ENCODE measurements at regions not wholly inside any gene's neighbourhood (a gene's known extent, or its start where the extent isn't known, plus 50 kb on each side); places are given as distances from the start of the nearest gene placed in this dataset.
"Not testable (repeated sequence)": the region's sequence is repeated elsewhere in the genome, so short reads cannot be mapped to it uniquely, and the experiment has no call there.

DNA sequence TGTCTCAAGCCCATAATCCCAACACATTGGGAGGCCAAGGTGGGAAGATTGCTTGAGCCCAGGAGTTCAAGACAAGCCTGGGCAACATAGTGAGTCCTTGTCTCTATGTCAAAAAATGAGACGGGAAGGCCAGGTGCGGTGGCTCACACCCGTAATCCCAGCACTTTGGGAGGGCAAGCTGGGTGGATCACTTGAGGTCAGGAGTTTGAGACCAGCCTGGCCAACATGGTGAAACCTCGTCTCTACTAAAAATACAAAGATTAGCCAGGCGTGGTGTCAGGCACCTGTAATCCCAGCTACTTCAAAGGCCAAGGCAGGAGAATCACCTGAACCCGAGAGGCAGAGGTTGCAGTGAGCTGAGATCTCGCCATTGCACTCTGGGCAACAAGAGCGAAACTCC, 75.2 kb upstream of the CAB39 start:
- H3K27ac ChIP-seq (ENCODE audit: insufficient read depth, low read length, poor library complexity, severe bottlenecking); H3K27me3 ChIP-seq (replicated peaks; ENCODE audit: control insufficient read depth, insufficient read depth, low read length, poor library complexity, severe bottlenecking); H3K9me3 ChIP-seq (ENCODE audit: control insufficient read depth, low read length); DNase-seq; H3K4me1 ChIP-seq (ENCODE audit: control insufficient read depth, insufficient read depth, low read length, poor library complexity, severe bottlenecking); H3K4me3 ChIP-seq (ENCODE audit: insufficient read depth, low read depth, low read length, poor library complexity, severe bottlenecking); H3K36me3 ChIP-seq (ENCODE audit: control insufficient read depth, insufficient read depth, low read length): not testable (repeated sequence)

DNA sequence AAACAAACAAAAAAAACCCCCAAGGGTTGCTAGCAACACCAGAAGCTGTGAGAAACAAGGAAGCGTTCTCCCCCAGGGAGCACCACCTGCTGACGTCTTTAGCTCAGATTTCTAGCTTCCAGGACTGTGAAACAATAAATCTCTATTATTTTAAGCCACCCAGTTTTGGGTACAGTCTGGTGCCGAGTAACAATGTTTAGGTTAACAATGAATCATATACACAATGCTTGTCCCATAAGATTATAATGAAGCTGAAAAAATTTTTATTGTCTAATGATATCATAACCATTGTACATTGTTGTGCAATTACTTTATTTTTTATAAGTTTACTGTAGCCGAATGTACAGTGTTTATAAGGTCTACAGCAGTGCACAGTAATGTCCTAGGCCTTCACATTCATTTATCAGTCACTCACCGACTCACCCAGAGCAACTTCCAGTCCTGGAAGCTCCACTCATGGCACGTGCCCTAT, 72.1 kb upstream of the CAB39 start:
- no peaks in the 10 kb centered on the region for H3K36me3 ChIP-seq (ENCODE audit: control insufficient read depth, insufficient read depth, low read length)
- no peaks in the 10 kb centered on the region for H3K9me3 ChIP-seq (ENCODE audit: control insufficient read depth, low read length)
- H3K27me3 ChIP-seq (replicated peaks; ENCODE audit: control insufficient read depth, insufficient read depth, low read length, poor library complexity, severe bottlenecking), result no peaks in the 10 kb centered on the region
- H3K27ac ChIP-seq (ENCODE audit: insufficient read depth, low read length, poor library complexity, severe bottlenecking), result no peak overlapping the region
- DNase-seq, result no peak
- no peak overlapping the region for H3K4me3 ChIP-seq (ENCODE audit: insufficient read depth, low read depth, low read length, poor library complexity, severe bottlenecking)
- H3K4me1 ChIP-seq (ENCODE audit: control insufficient read depth, insufficient read depth, low read length, poor library complexity, severe bottlenecking), result peaks cover 26% of the 10 kb centered on the region

DNA sequence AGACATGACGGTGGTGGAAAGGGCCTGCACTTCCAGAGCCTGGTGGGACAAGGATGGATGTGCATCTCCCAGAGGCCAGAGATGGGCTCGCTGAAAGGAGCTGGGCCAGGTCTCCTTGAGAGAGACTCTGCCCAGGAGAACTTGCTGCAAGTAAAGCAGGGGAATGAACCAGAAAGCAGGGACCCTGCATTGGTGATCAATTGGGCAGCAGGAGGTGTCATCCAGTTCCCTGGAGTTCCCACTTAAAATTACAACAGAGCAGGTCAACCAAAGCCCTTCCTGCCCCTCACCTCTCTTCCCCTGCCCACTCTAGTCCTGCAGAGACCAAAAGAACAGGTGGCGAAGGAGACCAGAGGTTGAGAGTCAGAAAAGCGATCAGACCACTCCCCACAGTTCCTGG, 69.7 kb upstream of the CAB39 start:
- peaks cover 20% of the 10 kb centered on the region for H3K4me1 ChIP-seq (ENCODE audit: control insufficient read depth, insufficient read depth, low read length, poor library complexity, severe bottlenecking)
- no peaks in the 10 kb centered on the region for H3K36me3 ChIP-seq (ENCODE audit: control insufficient read depth, insufficient read depth, low read length)
- H3K4me3 ChIP-seq (ENCODE audit: insufficient read depth, low read depth, low read length, poor library complexity, severe bottlenecking), result no peak overlapping the region
- DNase-seq, result no peak
- H3K27ac ChIP-seq (ENCODE audit: insufficient read depth, low read length, poor library complexity, severe bottlenecking), result peak overlapping the region; percentile 49
- no peaks in the 10 kb centered on the region for H3K27me3 ChIP-seq (replicated peaks; ENCODE audit: control insufficient read depth, insufficient read depth, low read length, poor library complexity, severe bottlenecking)
- no peaks in the 10 kb centered on the region for H3K9me3 ChIP-seq (ENCODE audit: control insufficient read depth, low read length)

DNA sequence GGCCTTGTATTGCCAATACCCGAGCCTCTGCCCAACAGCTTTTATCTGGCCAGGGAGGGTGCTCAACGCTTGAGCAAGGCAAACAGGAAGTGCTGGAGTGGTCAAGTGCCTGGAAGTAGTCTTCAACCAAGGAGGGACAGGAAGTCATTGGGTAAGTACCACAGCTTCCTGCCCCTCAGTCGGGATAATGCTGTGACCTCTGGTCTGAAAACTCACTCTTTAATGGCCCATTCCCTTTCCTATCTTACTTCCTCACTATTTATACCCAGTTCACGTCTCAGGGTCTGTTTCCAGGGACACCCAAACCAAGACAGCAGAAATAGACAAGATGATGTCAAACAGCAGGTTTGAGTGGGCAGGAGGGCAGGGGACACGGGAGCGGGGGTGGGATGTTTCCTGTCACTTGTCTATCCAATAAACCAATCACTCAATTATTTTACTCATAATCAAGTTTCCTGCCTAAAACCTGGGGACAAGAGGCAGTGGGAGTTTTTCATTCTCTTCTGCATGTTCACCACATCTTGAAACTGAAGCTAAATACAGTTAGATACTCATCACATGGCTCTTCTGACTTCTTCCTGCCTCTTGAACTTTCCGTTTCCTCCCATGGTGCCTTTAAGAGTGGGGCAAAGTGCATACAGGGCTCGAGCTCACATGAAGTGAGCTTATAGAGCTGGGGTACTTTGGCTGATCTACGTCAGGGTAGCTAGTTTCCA, 68.9 kb upstream of the CAB39 start:
- no peaks in the 10 kb centered on the region for H3K36me3 ChIP-seq (ENCODE audit: control insufficient read depth, insufficient read depth, low read length)
- no peaks in the 10 kb centered on the region for H3K27me3 ChIP-seq (replicated peaks; ENCODE audit: control insufficient read depth, insufficient read depth, low read length, poor library complexity, severe bottlenecking)
- no peak overlapping the region for H3K4me3 ChIP-seq (ENCODE audit: insufficient read depth, low read depth, low read length, poor library complexity, severe bottlenecking)
- peak overlapping the region; percentile 49 for H3K27ac ChIP-seq (ENCODE audit: insufficient read depth, low read length, poor library complexity, severe bottlenecking)
- H3K9me3 ChIP-seq (ENCODE audit: control insufficient read depth, low read length), result no peaks in the 10 kb centered on the region
- H3K4me1 ChIP-seq (ENCODE audit: control insufficient read depth, insufficient read depth, low read length, poor library complexity, severe bottlenecking), result peaks cover 20% of the 10 kb centered on the region
- DNase-seq, result no peak

DNA sequence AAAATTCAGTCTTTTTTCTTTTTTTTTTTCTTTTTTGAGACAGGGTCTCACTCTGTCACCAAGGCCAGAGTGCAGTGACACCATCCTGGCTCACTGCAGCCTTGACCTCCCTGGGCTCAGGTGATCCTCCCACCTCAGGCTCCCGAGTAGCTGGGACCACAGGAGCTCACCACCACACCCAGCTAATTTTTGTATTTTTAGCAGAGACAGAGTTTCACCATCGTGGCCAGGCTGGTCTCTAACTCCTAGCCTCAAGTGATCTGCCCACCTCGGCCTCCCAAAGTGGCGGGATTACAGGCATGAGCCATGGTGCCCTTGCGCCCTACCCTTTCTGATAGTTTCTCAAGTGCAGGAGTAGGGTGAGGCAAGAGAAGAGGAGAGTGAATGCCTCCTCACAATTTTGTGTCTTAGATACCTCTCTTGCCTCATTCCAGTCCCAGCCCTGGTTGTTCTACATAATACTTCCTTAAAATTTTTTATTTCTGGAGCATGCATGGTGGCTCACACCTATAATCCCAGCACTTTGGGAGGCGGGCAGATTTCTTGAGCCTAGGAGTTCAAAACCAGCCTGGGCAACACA, 68.2 kb upstream of the CAB39 start:
- Histone ChIP-seq H3K27ac (ENCODE audit: insufficient read depth, low read length, poor library complexity, severe bottlenecking) (no peak overlapping the region), H3K36me3 (ENCODE audit: control insufficient read depth, insufficient read depth, low read length) (no peaks in the 10 kb centered on the region), H3K4me3 (ENCODE audit: insufficient read depth, low read depth, low read length, poor library complexity, severe bottlenecking) (no peak overlapping the region), H3K27me3 (replicated peaks; ENCODE audit: control insufficient read depth, insufficient read depth, low read length, poor library complexity, severe bottlenecking) (no peaks in the 10 kb centered on the region), H3K4me1 (ENCODE audit: control insufficient read depth, insufficient read depth, low read length, poor library complexity, severe bottlenecking) (peaks cover 20% of the 10 kb centered on the region), H3K9me3 (ENCODE audit: control insufficient read depth, low read length) (no peaks in the 10 kb centered on the region)
- no peak for DNase-seq

DNA sequence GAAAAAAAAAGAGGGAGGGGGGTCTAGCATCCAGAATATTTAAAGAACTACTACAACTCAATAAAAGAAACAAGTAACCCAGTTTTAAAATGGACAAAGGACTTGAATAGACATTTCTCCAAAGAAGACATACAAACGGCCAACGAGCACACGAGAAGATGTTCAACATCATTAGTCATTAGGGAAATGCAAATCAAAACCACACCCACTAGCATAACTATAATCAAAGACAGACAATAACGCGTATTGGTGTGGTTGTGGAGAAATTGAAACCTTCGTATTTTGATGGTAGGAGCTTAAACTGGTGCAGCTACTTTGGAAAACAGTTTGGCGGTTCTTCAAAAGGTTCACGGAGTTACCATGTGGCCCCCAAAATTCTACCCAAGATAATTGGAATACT, 64.3 kb upstream of the CAB39 start:
- no peak overlapping the region for H3K4me3 ChIP-seq (ENCODE audit: insufficient read depth, low read depth, low read length, poor library complexity, severe bottlenecking)
- no peaks in the 10 kb centered on the region for H3K9me3 ChIP-seq (ENCODE audit: control insufficient read depth, low read length)
- no peaks in the 10 kb centered on the region for H3K36me3 ChIP-seq (ENCODE audit: control insufficient read depth, insufficient read depth, low read length)
- DNase-seq, result no peak
- H3K27me3 ChIP-seq (replicated peaks; ENCODE audit: control insufficient read depth, insufficient read depth, low read length, poor library complexity, severe bottlenecking), result no peaks in the 10 kb centered on the region
- peaks cover 13% of the 10 kb centered on the region for H3K4me1 ChIP-seq (ENCODE audit: control insufficient read depth, insufficient read depth, low read length, poor library complexity, severe bottlenecking)
- H3K27ac ChIP-seq (ENCODE audit: insufficient read depth, low read length, poor library complexity, severe bottlenecking), result no peak overlapping the region

DNA sequence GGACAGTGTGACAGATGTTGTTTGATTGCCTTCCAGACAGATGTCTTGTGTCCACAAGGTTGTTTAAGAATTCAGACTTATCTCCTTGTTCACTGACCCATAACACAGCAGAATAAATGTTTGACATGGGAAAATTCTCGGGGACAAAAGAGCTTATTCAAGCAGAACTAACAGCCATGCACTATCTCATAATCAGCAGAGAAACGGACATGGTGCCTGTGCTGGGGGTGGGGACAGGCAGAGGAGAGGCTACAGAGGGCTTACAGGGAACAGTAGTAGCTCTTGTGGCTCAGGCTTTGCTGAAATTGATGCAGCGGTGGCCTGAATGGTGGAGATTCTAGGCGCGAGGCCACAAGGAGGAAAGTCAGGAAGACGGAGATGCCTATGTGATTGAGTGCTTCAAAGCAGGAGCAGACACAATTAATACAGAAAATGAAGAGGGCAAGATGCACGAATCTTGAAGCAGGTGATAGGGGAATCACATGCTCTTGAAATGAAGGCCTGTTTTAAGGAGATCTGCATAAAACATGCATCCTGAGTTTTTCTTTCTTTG, 62.0 kb upstream of the CAB39 start:
- Histone ChIP-seq H3K4me1 (ENCODE audit: control insufficient read depth, insufficient read depth, low read length, poor library complexity, severe bottlenecking) (no peaks in the 10 kb centered on the region), H3K4me3 (ENCODE audit: insufficient read depth, low read depth, low read length, poor library complexity, severe bottlenecking) (no peak overlapping the region), H3K27ac (ENCODE audit: insufficient read depth, low read length, poor library complexity, severe bottlenecking) (no peak overlapping the region), H3K36me3 (ENCODE audit: control insufficient read depth, insufficient read depth, low read length) (no peaks in the 10 kb centered on the region), H3K9me3 (ENCODE audit: control insufficient read depth, low read length) (no peaks in the 10 kb centered on the region), H3K27me3 (replicated peaks; ENCODE audit: control insufficient read depth, insufficient read depth, low read length, poor library complexity, severe bottlenecking) (no peaks in the 10 kb centered on the region)
- no peak for DNase-seq

DNA sequence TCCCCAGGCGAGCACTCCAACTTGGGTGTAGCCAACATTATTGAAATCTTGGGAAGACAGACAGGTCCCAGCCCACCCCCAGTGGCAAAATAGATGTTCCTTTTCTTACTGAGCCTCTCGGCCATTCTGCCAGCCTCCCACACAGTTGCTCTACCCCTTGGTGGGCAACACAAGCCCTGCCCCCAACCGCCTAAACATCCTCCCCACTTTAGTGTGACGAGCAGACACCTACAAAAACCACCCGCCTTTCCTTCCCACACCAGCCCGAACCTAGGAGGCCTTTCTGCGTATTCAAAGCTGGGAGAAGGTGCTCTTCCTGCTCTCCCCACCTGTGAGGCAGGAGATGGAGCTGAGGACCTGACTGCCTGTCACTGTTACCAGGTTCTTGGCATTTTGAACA, 58.6 kb upstream of the CAB39 start:
- no peak overlapping the region for H3K27ac ChIP-seq (ENCODE audit: insufficient read depth, low read length, poor library complexity, severe bottlenecking)
- DNase-seq, result no peak
- H3K9me3 ChIP-seq (ENCODE audit: control insufficient read depth, low read length), result no peaks in the 10 kb centered on the region
- peaks cover 23% of the 10 kb centered on the region for H3K4me1 ChIP-seq (ENCODE audit: control insufficient read depth, insufficient read depth, low read length, poor library complexity, severe bottlenecking)
- H3K4me3 ChIP-seq (ENCODE audit: insufficient read depth, low read depth, low read length, poor library complexity, severe bottlenecking), result no peak overlapping the region
- no peaks in the 10 kb centered on the region for H3K27me3 ChIP-seq (replicated peaks; ENCODE audit: control insufficient read depth, insufficient read depth, low read length, poor library complexity, severe bottlenecking)
- no peaks in the 10 kb centered on the region for H3K36me3 ChIP-seq (ENCODE audit: control insufficient read depth, insufficient read depth, low read length)

DNA sequence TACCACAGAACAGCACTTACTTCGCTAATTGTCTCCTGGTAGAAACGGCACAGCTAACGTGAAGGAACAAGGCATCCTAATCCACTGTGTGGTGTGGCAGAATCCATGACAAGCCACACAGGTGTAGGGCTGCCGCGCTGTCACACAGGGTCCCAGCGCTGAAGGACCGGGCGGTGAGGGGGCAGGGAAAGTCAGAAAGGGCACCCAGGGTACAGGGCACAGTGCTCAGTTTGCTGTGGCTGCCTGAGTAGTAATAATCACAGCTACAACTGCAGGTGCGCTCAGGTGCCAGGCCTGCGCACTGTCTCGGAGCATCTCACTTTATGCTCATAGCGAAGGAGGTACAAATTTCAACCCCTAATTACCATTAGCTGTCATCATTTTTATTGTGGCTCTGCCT, 55.2 kb upstream of the CAB39 start:
- H3K27ac ChIP-seq (ENCODE audit: insufficient read depth, low read length, poor library complexity, severe bottlenecking), result peak overlapping the region; percentile 34

DNA sequence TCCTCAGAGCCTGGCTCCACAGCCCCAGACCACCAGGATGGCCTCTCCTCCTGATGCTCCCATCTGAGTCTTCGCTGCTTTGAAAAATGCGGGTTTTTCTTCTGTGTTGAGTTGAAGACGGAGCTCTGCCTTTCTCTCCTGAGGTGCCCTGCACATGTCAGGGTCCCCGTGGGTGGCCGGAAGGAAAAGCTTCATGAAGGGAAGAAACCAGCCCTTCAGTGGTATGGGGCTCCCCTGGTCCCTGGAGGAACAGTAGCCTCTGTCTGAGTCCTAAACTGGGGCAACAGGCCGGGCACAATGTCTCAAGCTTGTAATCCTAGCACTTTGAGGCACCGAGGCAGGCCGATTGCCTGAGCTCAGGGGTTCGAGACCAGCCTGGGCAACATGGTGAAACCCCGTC, 54.7 kb upstream of the CAB39 start:
- Histone ChIP-seq H3K27ac (ENCODE audit: insufficient read depth, low read length, poor library complexity, severe bottlenecking) (peak overlapping the region; percentile 34), H3K4me1 (ENCODE audit: control insufficient read depth, insufficient read depth, low read length, poor library complexity, severe bottlenecking) (peaks cover 59% of the 10 kb centered on the region), H3K4me3 (ENCODE audit: insufficient read depth, low read depth, low read length, poor library complexity, severe bottlenecking) (no peak overlapping the region), H3K36me3 (ENCODE audit: control insufficient read depth, insufficient read depth, low read length) (no peaks in the 10 kb centered on the region), H3K9me3 (ENCODE audit: control insufficient read depth, low read length) (no peaks in the 10 kb centered on the region), H3K27me3 (replicated peaks; ENCODE audit: control insufficient read depth, insufficient read depth, low read length, poor library complexity, severe bottlenecking) (no peaks in the 10 kb centered on the region)
- no peak for DNase-seq

More for the DNA sequence above, 55.2 kb upstream of the CAB39 start:
- Histone ChIP-seq H3K9me3 (ENCODE audit: control insufficient read depth, low read length) (no peaks in the 10 kb centered on the region), H3K36me3 (ENCODE audit: control insufficient read depth, insufficient read depth, low read length) (no peaks in the 10 kb centered on the region), H3K4me3 (ENCODE audit: insufficient read depth, low read depth, low read length, poor library complexity, severe bottlenecking) (peak overlapping the region; percentile 14), H3K27me3 (replicated peaks; ENCODE audit: control insufficient read depth, insufficient read depth, low read length, poor library complexity, severe bottlenecking) (no peaks in the 10 kb centered on the region), H3K4me1 (ENCODE audit: control insufficient read depth, insufficient read depth, low read length, poor library complexity, severe bottlenecking) (peaks cover 55% of the 10 kb centered on the region)
- DNase-seq, result no peak

Data from effector memory CD4-positive, alpha-beta T cell (primary cell).